ENCODE measurements at regions not wholly inside any gene's neighbourhood (a gene's known extent, or its start where the extent isn't known, plus 50 kb on each side); places are given as distances from the start of the nearest gene placed in this dataset.

DNA sequence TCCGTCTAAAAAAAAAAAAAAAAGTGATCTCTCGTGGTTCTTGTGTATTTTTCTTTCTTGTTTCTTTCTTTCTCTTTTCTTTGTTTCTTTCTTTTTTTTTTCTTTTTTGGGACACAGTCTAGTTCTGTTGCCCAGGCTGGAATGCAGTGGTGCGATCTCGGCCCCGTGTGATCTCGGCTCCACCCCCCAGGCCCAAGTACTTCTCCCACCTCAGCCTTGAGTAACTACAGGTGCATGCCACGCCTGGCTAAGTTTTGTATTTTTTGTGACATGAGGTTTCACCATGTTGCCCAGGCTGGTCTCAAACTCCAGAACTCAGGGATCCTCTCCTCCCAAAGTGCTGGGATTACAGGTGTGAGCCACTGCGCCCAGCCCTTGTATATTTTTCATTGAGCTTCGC, 91.4 kb downstream of the TMEM237 start:
- TF ChIP-seq EZH2 (IDR thresholded peaks at IDR 0.05; ENCODE audit: insufficient read depth, low read length), result no peak
- TF ChIP-seq, protein P1, sequence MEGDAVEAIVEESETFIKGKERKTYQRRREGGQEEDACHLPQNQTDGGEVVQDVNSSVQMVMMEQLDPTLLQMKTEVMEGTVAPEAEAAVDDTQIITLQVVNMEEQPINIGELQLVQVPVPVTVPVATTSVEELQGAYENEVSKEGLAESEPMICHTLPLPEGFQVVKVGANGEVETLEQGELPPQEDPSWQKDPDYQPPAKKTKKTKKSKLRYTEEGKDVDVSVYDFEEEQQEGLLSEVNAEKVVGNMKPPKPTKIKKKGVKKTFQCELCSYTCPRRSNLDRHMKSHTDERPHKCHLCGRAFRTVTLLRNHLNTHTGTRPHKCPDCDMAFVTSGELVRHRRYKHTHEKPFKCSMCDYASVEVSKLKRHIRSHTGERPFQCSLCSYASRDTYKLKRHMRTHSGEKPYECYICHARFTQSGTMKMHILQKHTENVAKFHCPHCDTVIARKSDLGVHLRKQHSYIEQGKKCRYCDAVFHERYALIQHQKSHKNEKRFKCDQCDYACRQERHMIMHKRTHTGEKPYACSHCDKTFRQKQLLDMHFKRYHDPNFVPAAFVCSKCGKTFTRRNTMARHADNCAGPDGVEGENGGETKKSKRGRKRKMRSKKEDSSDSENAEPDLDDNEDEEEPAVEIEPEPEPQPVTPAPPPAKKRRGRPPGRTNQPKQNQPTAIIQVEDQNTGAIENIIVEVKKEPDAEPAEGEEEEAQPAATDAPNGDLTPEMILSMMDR (IDR thresholded peaks at IDR 0.05; ENCODE audit: insufficient read depth, low read depth, low read length), result no peak
